K562 (cell line): ENCODE measurements at regions not wholly inside any gene's neighbourhood (a gene's known extent, or its start where the extent isn't known, plus 50 kb on each side); places are given as distances from the start of the nearest gene placed in this dataset.
"Not testable (repeated sequence)": the region's sequence is repeated elsewhere in the genome, so short reads cannot be mapped to it uniquely, and the experiment has no call there.

Experiments
- ATAC-seq: fragments of 200-7000 bp; cut with Tn5 transposase; 3 replicates; pipeline ENCODE4 v1.9.1; 2020; ENCODE audit warnings: moderate library complexity
- BruUV-seq: library from RNA; stranded (reverse); fragments of 400-500 nt; replicated peaks from 2 replicates; lab custom pipeline; 2021; lab: Mats Ljungman, UMichigan
- CTCF ChIA-PET: fragments of 300-600 bp; formaldehyde crosslinking; extraction: SDS; loops from one replicate; lab custom pipeline; 2021; ENCODE audit warnings: low intra/inter-chr PET ratio; lab: Yijun Ruan, JAX
- POLR2A ChIA-PET: fragments of 300-600, 350-650 bp; sonication (Branson Sonifier 250); formaldehyde crosslinking; extraction: SDS; loops from one replicate; lab custom pipeline; 2021; ENCODE audit warnings: antibody characterized with exemption, inconsistent platforms; lab: Yijun Ruan, JAX
- DNase-seq, 4 experiments: peaks; one replicate each; pipeline versions ENCODE4 v3.0.0 to v3.0.0-alpha.2; 2011 to 2018; ENCODE audit warnings: low spot score in 3 of 4, mixed read lengths in 3 of 4; ENCODE audit errors: extremely low read depth in 1 of 4
- FAIRE-seq: peaks from 2 replicates; lab custom pipeline; 2011; peaks lifted over from hg19 to GRCh38; lab: Jason Lieb, UNC
- H2AFZ ChIP-seq: 2 replicates; pipeline ENCODE4 v1.6.0; 2011; ENCODE audit warnings: low read depth, low read length, control low read depth, inconsistent platforms
- H3K27ac ChIP-seq: fragments of 200-600 bp; 3 replicates; pipeline ENCODE4 v1.8.0; 2011; ENCODE audit warnings: low read depth, mild to moderate bottlenecking, control low read depth, inconsistent platforms, low read length, moderate library complexity, mixed read lengths; ENCODE audit errors: extremely low read depth
- H3K27me3 ChIP-seq, 2 experiments: fragments of 300-600 bp in 1 of 2; 2 replicates in 1 of 2; 3 replicates in 1 of 2; pipeline versions ENCODE4 v1.6.0 to v1.8.0; 2011; ENCODE audit warnings: inconsistent platforms in 2 of 2, low read length in 2 of 2, mild to moderate bottlenecking in 1 of 2, mixed read lengths in 1 of 2, moderate library complexity in 1 of 2; ENCODE audit not compliant: control insufficient read depth in 2 of 2, insufficient read depth in 2 of 2
- H3K36me3 ChIP-seq: fragments of 300-600 bp; 3 replicates; pipeline ENCODE4 v1.8.0; 2011; ENCODE audit warnings: mild to moderate bottlenecking, low read length, inconsistent platforms; ENCODE audit not compliant: control insufficient read depth, insufficient read depth
- H3K4me1 ChIP-seq, 2 experiments: fragments of 200-600 bp in 1 of 2; replicated peaks in 1 of 2; 2 replicates in 1 of 2; 3 replicates in 1 of 2; pipeline versions ENCODE4 v1.5.1 to v1.8.0; 2011; ENCODE audit warnings: inconsistent platforms in 2 of 2, low read length in 2 of 2, mild to moderate bottlenecking in 1 of 2, mixed read lengths in 1 of 2, moderate library complexity in 1 of 2; ENCODE audit not compliant: control insufficient read depth in 2 of 2, insufficient read depth in 2 of 2
- H3K4me2 ChIP-seq: 2 replicates; pipeline ENCODE4 v1.6.1; 2011; ENCODE audit warnings: low read length, control low read depth, inconsistent platforms, mixed read lengths; ENCODE audit not compliant: insufficient read depth
- H3K4me3 ChIP-seq: fragments of 200-600 bp; sonication (generic), shearing (Covaris generic); 2 replicates; pipeline ENCODE4 v1.5.1; 2016; ENCODE audit warnings: control low read depth, inconsistent platforms
- H3K79me2 ChIP-seq: fragments of 200-600 bp; 3 replicates; pipeline ENCODE4 v1.8.0; 2011; ENCODE audit warnings: low read length, inconsistent platforms; ENCODE audit not compliant: control insufficient read depth, insufficient read depth
- H3K9ac ChIP-seq, 2 experiments: 2 replicates each; pipeline versions ENCODE4 v1.6.0 to v1.6.1; 2011; ENCODE audit warnings: low read depth in 2 of 2, low read length in 2 of 2, control low read depth in 1 of 2, inconsistent platforms in 1 of 2, mild to moderate bottlenecking in 1 of 2, mixed read lengths in 1 of 2; ENCODE audit not compliant: insufficient read depth in 1 of 2
- H3K9me1 ChIP-seq: one replicate; pipeline ENCODE4 v1.6.0; 2011; ENCODE audit warnings: inconsistent platforms, mild to moderate bottlenecking, low read length, moderate library complexity; ENCODE audit not compliant: control insufficient read depth, insufficient read depth
- H3K9me3 ChIP-seq: replicated peaks from 2 replicates; pipeline ENCODE4 v1.5.1; 2011; ENCODE audit warnings: low read depth, low read length, inconsistent platforms; ENCODE audit not compliant: control insufficient read depth, insufficient read depth
- H4K20me1 ChIP-seq: replicated peaks from 2 replicates; pipeline ENCODE4 v1.6.1; 2011; ENCODE audit warnings: low read length, inconsistent platforms, mixed read lengths; ENCODE audit not compliant: control insufficient read depth, insufficient read depth
- MTA1 ChIP-seq: fragments of 450-650 bp; IDR thresholded peaks from 2 replicates; pipeline ENCODE4 v1.6.1; 2017; ENCODE audit warnings: borderline replicate concordance
- PCBP2 ChIP-seq: fragments of 200-400 bp; formaldehyde crosslinking; IDR thresholded peaks from 2 replicates; pipeline ENCODE4 v1.6.1; 2018; ENCODE audit warnings: low read length, low read depth, mild to moderate bottlenecking, moderate library complexity; ENCODE audit not compliant: poor library complexity, severe bottlenecking
- ZBTB9 ChIP-seq: fragments of 450-650 bp; formaldehyde crosslinking; IDR thresholded peaks from 2 replicates; pipeline ENCODE4 v1.4.0; 2020; ENCODE audit warnings: mild to moderate bottlenecking, moderate library complexity
- ZNF239 ChIP-seq: fragments of 250-450 bp; sonication (Bioruptor Pico); IDR thresholded peaks from 2 replicates; pipeline ENCODE4 v1.4.0; 2020; ENCODE audit warnings: mild to moderate bottlenecking
- ZNF512 ChIP-seq: IDR thresholded peaks from 2 replicates; pipeline ENCODE4 v1.6.1; 2016; ENCODE audit warnings: missing genetic modification characterization, missing compliant biosample characterization
- ZNF695 ChIP-seq: fragments of 450-650 bp; formaldehyde crosslinking; IDR thresholded peaks from 2 replicates; pipeline ENCODE4 v1.4.0; 2020; ENCODE audit warnings: mild to moderate bottlenecking, moderate library complexity
- WGBS: fragments of 100-300 bp; shearing (Covaris generic); methylation state at CpG from one replicate; pipeline ENCODE4 v1.1.6; 2016; ENCODE audit warnings: low coverage, mixed read lengths; ENCODE audit not compliant: insufficient coverage; ENCODE audit errors: missing lambda C conversion rate; 5-methylcytosine and 5-hydroxymethylcytosine counted together
- in situ Hi-C: fragments of 300-500 bp; cut with MboI; formaldehyde crosslinking; loops from 4 replicates; pipeline ENCODE4 v1.15.0; 2018; ENCODE audit warnings: inconsistent platforms, mixed read lengths
- intact Hi-C: fragments of 100-400 bp; cut with micrococcal nuclease; formaldehyde crosslinking; loops from 2 replicates; pipeline ENCODE4 v1.14.2; 2022

- TF ChIP-seq PCBP2 (no peak), ZNF239 (CRISPR knock-in tag) (no peak), ZBTB9 (CRISPR knock-in tag) (no peak)
Observed at GRCh38 chr3:177452831-177453450, 255.7 kb upstream of the TBL1XR1 start (continued).

- no peaks in the 10 kb centered on the region for H3K4me1 ChIP-seq
- H2AFZ ChIP-seq: no peak overlapping the region
- POLR2A ChIA-PET: no interaction called here
- no peak overlapping the region for H3K27ac ChIP-seq
- TF ChIP-seq ZNF512 (tag): peak; percentile 69
- TF ChIP-seq MTA1: no peak
- no peak for TF ChIP-seq ZNF695 (CRISPR knock-in tag)
- TF ChIP-seq, all 486 proteins: peak for 1
- CTCF ChIA-PET: no interaction called here
- intact Hi-C loops: no loop called here
- no peak for FAIRE-seq
- WGBS: 80% methylated on average over 2 of the region's 2 CpGs
- no peaks in the 10 kb centered on the region for H4K20me1 ChIP-seq
- ATAC-seq: no peak
- no peak overlapping the region for H3K4me3 ChIP-seq
- H3K27me3 ChIP-seq: no peaks in the 10 kb centered on the region
- no peaks in the 10 kb centered on the region; the same call in 1 of the 2 replicates for H3K9me3 ChIP-seq
- in situ Hi-C loops: no loop called here
- no peaks in the 10 kb centered on the region for H3K36me3 ChIP-seq
- H3K9ac ChIP-seq: no peak overlapping the region
- BruUV-seq: no TSS peak
- no peak overlapping the region for H3K4me2 ChIP-seq
- H3K79me2 ChIP-seq: no peaks in the 10 kb centered on the region
- H3K9me1 ChIP-seq: no peaks in the 10 kb centered on the region
- DNase-seq: no peak
Observed at GRCh38 chr3:177453451-177453844, 256.2 kb upstream of the TBL1XR1 start.

GRCh38 chr3:177457204-177457603, 259.9 kb upstream of the TBL1XR1 start:
- H3K27ac ChIP-seq, ATAC-seq, DNase-seq, H3K27me3 ChIP-seq, H3K79me2 ChIP-seq, BruUV-seq, intact Hi-C loops, H3K9ac ChIP-seq, H3K9me1 ChIP-seq, H3K9me3 ChIP-seq, CTCF ChIA-PET, H3K4me3 ChIP-seq, H2AFZ ChIP-seq, FAIRE-seq, in situ Hi-C loops, H3K4me1 ChIP-seq, H4K20me1 ChIP-seq, H3K4me2 ChIP-seq, H3K36me3 ChIP-seq: not testable (repeated sequence)
- WGBS: 0% methylated on average over 1 of the region's 1 CpG
- POLR2A ChIA-PET: interaction anchor here (0.9 kb wide), 1 partner anchor 21 kb away, joined by 3 read pairs; no protein-coding TSS in a partner anchor
